SIG-M5 (cell line): ENCODE measurements at regions not wholly inside any gene's neighbourhood (a gene's known extent, or its start where the extent isn't known, plus 50 kb on each side); places are given as distances from the start of the nearest gene placed in this dataset.
A peak's percentile ranks its signal among the peaks of the same experiment; 100 is the strongest.

ENCODE experiments used
- DNase-seq: peaks from one replicate; lab custom pipeline; 2025; lab: John Stamatoyannopoulos, UW

DNA sequence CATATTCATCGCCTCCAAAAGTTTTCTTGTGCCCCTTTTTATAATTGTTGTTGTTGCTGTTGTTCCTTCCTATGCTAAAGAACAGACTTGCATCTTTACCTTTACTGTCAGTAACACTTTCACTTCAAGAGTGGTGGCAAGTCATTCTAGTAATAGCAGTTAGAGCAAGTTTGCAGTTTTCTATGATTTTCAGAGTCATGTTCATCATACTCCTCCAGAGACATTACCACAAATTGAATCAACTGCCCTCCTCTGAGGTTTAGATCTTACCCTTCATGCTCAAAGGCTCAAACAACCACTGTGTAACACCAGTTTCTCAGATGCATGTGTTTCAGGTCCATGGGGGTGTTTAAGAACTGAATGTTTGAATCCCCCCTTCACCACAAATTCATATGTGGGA, 763.4 kb downstream of the LRFN5 start:
- no peak for DNase-seq

DNA sequence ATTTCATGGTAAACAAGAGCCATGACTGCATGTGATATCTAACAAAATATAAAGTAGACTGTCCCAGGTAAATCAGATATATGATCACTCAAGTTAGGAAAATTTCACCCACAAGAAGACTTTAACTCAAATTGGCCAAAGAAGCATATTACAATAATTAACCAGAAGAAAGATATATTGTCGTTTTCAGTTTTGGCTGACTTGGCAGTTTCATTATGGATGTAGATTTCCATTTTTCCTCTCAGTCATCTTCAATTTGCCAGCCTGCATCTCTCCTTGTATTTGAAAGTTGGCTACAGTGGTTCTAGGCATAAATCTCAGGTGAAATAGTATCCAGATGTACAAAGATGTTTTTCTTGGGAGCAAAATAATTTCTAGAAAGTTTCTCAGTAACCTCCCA, 761.6 kb downstream of the LRFN5 start:
- DNase-seq = no peak

DNA sequence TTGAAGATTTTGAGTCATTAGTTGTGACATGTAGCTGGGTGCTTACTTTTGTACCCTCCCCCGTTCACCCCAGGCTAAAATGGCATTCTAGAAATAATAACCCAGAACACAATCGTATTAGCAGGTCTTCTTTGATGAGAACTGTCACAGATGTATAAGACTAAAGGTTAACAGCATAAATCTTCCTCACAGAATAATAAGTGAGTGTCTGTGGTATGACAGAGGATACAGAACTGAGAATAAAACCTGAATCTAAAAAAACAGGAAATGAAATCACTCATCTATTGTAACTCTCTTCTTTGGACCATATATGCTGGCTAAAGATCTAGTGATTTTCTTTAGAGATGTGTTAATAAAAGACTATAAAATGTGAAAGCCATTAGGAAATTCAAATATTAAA, 746.6 kb downstream of the LRFN5 start:
- DNase-seq = no peak

DNA sequence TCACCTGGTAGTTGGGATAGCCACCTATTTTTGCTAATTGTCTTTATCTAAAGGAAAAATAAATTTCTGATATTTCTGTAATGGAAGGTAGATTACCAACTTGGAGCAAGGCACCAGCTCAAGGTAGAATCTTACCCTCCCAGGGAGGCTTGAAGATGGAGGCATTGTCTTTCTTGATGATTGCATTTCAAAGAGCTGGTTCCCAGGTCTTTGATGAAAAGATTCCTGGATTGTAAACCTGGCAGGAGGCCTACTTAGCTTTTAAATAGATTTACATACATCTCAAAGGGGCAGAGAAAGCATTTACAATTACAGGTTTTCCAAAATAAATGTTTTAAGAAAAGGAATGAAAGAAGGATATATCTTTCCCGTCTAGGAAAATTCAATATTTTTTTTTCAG, 729.2 kb downstream of the LRFN5 start:
- no peak for DNase-seq

DNA sequence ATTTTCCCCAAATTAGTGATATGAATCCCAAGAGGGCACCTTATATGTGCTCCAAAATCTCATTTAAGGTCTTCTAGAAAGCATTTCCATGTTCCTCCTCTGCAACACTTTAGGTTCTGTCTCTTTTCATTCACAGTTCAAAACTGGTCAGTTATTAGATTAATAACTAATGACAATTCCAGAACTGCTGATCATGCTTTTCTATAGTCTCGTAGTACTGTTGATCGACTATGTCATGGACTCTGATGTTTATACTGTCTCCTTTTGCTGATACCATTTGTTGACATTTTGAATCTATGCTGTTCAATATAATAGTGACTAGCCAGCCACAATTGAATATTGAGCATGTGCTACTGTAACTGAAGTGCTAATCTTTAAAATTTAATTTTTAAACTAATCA, 728.3 kb downstream of the LRFN5 start:
- DNase-seq = no peak

DNA sequence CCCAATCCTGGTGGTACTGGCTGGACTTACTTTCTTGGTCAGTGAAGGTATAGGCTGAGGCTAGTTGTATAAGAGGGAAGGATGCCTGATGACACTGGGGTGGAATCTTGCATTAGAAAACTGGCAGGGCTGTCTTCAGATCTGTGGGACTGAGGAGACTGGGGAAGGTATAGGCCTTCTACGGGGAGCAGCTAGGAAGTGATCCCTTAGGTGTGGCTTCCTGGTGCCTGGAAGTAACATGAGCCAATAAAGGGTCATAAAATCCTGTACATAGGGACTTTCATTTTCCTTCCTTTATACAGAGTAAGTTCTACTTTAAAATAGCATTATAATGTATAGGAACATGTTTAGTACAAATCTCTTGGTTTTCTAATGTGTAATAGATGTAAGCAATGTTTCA, 716.8 kb downstream of the LRFN5 start:
- no peak for DNase-seq

DNA sequence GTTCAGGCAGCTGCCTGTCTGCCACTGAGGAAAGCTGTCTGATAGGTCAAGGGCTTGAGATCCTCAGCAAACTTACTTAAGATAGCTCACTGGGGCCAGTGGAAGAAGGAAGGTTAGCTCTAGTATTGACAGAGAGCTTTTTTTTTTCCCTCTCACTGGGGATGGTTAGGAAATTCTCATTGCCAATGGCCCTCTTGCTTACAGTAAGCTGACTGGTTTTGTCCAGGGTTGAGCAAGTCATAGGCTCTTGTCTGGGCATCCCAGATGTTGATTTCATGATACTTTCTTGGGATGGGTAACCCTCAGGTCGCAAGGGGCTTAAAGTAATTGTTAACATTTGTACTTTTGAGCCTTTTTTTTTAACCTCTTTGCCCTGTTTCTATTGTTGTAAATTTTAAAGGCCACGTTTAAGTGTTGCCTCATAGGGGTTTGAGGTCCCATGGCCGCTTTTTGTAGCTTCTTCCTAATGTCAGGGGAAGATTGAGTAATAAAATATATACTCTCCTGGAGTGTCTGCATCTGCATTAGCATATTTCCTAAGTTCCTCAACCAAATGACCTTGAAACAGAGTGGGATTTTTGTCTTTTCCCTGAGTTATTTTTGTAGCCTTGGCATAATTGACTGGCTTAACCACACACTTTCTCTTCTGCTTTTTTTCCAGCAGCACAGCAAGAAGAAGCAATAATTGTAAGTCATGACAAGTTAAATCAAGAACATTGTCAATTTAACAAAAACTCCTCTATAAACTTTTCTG, 716.0 kb downstream of the LRFN5 start:
- peak; percentile 71 for DNase-seq

DNA sequence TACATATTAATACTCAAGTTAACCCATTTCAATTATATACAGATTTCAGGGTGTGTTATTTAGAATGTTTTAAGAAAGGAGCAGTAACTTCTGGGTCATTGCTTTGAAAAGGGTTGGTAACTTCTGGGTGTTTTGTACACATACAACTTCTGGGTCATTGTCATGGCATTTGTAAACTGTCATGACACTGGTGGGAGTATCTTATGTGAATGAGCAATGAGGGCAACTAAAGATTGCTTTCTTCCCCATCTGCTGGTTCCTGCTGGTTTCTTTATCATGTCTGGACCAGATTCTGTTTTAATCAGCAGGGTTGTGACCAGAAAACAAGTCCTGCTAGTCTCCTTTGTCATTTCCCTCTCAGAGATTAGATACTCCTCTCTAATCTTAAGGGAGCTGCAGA, 713.3 kb downstream of the LRFN5 start:
- DNase-seq = no peak

DNA sequence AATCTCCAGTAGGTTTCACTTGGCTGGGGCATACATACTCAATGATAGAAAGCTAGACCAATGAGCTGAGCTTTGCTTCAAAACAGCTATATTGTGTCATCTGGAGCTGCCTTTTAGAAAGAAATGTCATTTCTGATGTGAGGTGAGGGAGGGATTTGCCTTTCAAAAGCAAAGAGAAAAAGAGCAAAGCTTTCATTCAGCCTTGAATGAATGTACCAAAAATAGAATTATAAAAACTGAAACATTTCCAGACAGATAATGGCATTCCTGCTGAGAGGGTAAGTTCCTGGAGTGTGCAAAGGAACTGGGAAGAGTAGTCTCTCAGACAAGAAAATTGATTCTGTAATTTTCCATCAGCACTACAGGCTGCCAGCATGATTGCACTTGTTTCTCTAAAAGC, 710.0 kb downstream of the LRFN5 start:
- no peak for DNase-seq

DNA sequence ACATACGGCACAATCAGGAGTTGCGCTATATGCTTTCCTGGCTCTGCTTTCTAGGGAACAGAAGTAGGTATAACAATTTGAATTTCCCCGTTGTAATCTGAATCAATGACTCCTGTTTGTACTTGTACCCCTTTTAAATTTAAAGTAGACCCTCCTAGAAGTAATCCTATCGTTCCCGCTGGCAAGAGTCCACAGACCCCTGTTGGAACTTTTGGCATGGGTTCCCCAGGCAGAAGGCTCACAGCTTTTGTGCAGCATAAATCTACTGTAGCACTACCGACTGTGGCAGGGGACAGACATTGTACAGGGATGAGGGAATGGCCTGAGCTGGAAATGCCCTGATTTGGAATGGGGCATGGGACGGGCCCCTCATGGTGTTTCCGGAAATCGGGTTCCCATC, 705.2 kb downstream of the LRFN5 start:
- DNase-seq = no peak

DNA sequence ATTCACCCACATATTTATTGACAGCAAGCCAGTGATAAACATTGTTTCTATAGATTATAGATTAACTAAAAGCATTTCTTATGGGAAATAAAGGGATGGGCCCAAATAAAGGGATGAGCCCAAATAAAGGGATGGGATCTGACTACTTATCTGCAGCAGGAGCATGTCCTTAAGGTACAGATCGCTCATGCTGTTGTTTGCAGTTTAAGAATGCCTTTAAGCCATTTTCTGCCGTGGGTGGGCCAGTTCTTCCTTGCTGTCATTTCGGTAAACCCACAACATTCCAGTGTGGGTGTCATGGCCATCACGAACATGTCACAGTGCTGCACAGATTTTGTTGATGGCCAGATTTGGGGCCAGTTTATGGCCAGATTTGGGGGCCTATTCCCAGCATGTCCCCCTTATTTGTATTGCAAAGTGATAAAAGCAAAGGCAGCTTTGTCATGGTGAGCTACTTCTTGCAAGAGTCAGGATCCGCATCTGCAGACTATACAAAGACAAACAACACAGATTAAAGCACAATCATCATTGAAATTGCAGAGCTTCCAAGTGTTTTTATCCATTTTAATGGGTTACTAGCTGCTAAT, 700.7 kb downstream of the LRFN5 start:
- DNase-seq = no peak

DNA sequence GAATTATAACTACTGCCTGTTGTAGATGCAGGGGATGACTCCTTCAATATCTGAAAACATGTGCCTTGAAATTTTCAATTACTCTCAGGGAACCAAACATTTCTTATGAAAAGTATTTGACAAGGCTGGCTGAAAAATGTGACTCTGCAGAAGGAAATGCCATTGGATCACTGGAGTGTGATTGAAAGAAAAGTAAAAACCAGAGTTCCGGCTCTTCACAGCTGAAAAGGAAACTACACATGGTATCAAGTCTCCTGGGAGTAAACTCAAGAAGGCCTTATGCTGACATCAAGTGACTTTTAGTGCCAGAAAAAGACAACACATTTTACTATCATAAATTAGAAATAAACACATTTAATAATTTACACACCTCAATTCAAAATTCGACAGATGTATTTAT, 693.0 kb downstream of the LRFN5 start:
- no peak for DNase-seq

DNA sequence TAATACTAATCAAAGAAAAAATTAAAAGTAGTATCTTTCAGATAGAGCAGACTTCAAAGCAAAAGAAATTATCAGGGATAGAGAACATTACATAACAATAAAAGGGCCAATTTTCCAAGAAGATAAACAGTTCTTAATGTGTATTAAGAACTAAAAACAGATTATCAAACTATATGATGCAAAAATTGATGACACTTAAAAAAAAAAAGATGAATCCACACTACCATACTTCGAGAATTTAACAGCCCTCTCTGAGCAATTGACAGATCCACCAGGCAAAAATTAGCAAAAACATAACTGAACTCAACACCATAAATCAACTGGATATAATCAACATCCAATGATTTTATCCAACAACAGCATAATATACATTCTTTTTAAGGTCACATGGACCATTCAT, 686.5 kb downstream of the LRFN5 start:
- no peak for DNase-seq

DNA sequence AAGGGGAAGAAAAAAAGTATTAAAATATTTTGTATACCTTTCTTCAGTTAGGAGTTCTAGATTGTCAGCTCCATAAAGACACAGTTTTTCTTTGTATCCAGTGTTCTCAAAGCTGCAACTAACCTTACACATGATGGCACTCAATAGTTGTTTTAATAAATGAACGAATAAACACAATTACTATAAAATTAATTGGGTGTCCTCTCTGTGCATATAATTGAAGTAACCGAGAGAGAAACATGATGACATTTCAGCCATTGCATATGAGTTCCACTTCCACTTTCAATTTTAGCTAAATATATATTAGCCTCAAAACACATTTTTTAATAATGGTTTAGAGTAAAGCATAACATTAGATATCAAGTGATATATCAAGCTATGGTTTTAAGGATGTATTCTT, 671.2 kb downstream of the LRFN5 start:
- no peak for DNase-seq

DNA sequence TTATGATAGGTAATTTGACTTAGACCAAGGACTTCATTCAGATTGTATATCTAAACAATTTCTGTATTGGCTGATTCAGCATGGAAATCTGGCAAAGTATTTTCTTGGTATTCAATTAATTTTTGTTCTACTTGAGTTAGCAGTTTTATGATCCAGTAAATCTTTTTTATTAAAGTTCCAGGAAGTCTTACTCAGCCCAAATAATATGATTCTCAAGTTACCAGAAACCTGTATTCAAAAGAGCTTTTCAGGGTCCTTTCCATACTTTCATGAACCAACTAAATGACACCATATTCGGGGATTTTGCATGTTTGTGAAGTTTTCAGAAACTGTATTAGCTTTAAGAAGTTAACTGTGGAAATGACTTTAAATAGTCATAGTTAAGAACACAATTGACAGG, 662.6 kb downstream of the LRFN5 start:
- no peak for DNase-seq

DNA sequence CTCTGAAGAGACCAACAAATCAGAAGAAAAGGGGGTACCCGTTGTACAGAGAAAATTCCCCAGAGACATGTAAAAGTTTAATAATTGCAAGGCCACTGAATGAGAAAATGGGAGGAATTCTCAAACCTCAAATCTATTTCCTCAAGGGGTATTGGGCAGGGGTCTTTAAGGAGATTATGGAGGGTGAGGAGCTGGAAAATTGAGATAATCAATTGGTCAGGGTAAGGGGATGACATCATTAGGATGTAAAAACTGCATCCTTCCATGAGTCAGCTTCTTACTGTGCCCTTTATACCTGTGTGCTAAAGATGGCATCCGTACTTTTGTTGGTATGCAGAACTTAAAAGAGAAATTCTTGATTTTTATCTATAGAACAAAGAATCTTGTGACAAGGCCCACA, 641.5 kb downstream of the LRFN5 start:
- DNase-seq = no peak

DNA sequence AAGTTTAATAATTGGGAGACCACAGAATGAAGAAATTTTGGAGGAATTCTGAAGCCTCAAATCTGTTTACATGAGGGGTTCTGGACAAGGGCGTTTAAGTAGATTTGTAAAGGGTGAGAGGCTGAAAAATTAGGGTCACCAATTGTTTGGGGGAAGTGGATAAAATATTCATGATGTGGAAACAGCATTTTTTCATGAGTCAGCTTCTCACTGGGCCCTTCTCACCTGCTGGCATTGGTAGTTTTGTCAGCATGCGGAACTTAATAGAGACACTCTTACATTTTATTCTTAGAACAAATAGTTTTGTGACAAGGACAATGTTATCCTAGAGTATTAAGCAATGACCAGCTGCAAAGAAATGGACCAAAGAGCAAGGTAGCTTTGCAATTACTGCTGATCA, 634.4 kb downstream of the LRFN5 start:
- no peak for DNase-seq

DNA sequence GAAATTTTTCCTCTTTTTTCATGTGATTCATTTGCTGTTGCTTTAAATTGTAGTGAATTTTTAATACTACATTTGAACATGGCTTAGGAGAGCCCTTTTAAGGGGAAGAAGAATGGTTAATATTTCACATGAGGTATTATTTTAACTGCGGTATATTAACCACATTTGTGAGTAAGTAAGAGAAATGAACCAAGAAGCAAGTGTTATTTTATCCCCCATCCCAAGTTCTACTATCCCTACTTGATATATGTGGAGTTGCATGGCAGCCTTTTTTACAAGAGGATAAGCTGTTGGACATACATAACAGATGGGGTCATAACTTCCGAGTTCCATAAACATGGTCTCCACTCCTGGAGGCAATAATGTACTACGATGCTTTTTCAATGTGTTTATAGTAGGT, 623.3 kb downstream of the LRFN5 start:
- no peak for DNase-seq

DNA sequence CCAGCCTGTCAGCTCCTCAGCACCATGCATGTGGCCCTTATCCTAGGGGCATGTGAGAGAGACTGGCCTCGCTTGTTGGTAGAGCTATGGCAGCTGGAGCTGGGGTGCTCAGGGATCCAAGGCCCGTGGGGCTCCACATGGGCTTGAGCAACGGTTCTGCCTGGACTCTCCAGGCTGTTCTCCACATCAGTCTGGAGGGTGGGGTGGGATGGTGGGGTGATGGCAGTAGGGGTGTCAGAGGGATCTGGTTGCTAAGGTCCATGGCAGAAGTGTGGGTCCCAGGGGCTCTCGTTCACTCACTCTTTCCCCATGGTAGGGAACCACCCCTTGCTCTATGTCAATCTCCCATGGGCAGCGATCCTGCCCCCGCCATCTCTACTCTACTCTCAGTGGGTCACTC, 622.6 kb downstream of the LRFN5 start:
- DNase-seq = no peak

DNA sequence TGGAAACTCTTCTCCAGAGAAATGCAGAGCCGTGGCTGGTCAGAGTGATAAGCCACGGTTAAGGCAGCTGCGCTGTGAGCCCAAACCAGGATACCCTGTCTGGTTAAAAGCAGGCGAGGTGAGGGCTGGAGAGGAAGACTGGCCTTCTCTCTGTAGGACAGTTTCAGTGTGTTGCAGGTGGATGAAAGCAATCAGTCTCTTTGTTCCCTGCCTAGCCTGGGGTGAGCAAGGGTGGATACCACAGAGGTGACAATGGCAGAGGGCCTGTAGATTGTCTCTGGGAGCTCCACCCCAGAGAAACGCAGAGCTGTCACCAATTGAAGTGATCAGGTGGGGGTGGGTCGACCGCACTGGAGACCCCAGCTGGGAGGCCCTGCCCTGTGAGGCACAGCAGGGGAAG, 621.9 kb downstream of the LRFN5 start:
- no peak for DNase-seq

DNA sequence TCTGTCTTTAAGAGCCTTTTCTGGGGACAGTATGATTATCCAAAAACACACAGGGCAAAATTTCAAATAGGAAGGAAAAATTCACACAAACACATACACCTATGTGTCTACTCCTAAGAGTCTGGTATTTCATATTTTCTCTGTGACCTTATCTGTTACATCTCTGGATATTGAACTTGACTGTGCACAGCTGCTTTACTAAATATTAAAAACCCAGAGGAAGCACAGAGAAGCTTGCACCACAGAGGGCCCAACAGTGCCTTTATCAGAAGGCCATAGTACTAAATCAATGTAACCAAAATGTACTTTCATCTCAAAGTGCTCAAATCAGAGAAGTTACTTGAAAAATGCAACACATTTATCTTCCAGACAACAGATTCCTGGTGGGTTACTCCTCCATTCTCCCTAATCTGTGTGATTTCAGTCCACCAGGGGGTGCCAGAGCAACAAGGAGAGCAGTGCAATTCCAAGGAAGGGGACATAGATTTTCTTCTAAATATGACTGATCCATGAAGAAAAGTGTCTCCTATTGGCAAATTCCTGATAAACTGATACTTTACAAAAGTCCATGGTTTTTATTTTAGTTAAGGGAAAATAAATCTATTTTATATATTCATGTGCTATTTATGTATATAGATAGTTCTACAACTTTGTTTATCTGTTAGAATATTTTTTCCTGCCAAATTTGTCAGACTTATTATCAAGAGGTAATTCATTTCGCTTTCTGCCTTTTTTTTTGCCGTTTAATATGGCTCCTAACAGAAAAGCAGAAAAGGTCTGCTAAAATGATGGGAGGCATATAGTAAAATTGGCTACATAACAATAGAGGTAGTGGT, 617.6 kb downstream of the LRFN5 start:
- DNase-seq = no peak

DNA sequence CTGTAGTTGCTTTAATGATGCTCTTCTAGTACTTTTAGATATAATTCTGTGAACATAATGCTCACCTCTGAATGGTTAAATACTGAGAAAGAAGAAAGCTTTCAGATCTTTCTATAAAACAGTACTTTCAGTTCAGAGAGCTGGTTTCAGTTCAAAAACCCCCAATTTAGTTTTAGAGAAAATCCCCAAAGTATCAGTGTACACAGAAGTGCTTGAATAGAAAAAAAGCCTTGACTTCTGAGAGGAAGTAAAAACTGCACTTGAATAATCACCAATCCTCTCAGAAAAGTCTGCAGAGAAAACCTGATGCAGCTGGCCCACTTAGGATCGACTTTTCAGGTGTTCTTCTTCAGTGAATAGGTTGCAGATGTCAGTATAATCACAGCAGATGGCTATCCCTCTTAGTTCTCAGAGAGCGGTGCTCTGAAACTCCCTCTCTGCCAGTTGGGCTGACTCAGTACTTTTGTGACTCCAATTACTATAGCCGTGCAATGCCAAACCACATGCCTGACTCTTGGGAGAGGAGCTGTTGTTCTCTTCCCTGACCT, 616.3 kb downstream of the LRFN5 start:
- DNase-seq = no peak

DNA sequence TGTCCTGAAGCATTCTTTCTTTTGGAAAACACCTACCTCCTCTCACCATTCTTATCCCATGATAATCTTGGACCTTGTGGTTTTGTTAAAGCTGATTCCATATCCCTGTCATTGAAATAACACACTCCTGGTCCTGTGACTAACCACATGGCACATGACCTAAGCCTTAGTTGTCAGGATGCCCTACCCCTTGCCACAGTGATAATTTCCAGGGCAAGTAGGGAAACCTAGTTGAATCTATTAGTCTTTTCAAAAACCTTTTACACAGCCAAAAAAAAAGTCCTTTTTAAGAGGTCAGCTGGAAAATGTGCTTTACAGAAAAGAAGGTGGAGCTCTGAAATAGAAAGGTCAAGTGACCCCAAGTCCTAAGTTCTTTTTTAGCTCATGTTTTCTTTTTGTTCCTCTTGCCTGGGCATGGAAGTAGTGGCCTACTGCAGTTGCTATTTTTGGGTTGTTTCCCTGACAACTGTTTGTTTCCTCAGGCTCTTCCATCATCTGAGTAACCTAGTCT, 608.4 kb downstream of the LRFN5 start:
- DNase-seq = no peak
